ENCODE measurements at regions not wholly inside any gene's neighbourhood (a gene's known extent, or its start where the extent isn't known, plus 50 kb on each side); places are given as distances from the start of the nearest gene placed in this dataset.

DNA sequence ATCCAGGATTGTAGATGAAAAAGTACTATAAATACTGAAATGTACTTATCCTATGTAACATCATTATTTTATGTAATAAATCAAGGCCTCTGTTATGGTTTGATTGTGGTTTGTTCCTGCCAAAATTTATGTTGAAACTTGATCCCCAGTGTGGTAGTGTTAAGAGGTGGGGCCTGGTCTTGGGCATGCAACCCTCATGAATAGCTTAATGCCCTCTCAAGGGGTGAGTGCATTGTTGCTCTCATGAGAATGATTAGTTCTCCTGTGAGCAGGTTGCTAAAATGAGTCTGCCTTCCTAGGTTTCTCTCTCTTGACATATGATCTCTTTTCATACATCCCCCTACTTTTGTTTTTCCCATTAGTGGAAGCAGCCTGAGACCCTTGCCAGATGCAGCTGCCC lies 915.4 kb downstream of the TSN start (continued):
- TF ChIP-seq, protein P1, sequence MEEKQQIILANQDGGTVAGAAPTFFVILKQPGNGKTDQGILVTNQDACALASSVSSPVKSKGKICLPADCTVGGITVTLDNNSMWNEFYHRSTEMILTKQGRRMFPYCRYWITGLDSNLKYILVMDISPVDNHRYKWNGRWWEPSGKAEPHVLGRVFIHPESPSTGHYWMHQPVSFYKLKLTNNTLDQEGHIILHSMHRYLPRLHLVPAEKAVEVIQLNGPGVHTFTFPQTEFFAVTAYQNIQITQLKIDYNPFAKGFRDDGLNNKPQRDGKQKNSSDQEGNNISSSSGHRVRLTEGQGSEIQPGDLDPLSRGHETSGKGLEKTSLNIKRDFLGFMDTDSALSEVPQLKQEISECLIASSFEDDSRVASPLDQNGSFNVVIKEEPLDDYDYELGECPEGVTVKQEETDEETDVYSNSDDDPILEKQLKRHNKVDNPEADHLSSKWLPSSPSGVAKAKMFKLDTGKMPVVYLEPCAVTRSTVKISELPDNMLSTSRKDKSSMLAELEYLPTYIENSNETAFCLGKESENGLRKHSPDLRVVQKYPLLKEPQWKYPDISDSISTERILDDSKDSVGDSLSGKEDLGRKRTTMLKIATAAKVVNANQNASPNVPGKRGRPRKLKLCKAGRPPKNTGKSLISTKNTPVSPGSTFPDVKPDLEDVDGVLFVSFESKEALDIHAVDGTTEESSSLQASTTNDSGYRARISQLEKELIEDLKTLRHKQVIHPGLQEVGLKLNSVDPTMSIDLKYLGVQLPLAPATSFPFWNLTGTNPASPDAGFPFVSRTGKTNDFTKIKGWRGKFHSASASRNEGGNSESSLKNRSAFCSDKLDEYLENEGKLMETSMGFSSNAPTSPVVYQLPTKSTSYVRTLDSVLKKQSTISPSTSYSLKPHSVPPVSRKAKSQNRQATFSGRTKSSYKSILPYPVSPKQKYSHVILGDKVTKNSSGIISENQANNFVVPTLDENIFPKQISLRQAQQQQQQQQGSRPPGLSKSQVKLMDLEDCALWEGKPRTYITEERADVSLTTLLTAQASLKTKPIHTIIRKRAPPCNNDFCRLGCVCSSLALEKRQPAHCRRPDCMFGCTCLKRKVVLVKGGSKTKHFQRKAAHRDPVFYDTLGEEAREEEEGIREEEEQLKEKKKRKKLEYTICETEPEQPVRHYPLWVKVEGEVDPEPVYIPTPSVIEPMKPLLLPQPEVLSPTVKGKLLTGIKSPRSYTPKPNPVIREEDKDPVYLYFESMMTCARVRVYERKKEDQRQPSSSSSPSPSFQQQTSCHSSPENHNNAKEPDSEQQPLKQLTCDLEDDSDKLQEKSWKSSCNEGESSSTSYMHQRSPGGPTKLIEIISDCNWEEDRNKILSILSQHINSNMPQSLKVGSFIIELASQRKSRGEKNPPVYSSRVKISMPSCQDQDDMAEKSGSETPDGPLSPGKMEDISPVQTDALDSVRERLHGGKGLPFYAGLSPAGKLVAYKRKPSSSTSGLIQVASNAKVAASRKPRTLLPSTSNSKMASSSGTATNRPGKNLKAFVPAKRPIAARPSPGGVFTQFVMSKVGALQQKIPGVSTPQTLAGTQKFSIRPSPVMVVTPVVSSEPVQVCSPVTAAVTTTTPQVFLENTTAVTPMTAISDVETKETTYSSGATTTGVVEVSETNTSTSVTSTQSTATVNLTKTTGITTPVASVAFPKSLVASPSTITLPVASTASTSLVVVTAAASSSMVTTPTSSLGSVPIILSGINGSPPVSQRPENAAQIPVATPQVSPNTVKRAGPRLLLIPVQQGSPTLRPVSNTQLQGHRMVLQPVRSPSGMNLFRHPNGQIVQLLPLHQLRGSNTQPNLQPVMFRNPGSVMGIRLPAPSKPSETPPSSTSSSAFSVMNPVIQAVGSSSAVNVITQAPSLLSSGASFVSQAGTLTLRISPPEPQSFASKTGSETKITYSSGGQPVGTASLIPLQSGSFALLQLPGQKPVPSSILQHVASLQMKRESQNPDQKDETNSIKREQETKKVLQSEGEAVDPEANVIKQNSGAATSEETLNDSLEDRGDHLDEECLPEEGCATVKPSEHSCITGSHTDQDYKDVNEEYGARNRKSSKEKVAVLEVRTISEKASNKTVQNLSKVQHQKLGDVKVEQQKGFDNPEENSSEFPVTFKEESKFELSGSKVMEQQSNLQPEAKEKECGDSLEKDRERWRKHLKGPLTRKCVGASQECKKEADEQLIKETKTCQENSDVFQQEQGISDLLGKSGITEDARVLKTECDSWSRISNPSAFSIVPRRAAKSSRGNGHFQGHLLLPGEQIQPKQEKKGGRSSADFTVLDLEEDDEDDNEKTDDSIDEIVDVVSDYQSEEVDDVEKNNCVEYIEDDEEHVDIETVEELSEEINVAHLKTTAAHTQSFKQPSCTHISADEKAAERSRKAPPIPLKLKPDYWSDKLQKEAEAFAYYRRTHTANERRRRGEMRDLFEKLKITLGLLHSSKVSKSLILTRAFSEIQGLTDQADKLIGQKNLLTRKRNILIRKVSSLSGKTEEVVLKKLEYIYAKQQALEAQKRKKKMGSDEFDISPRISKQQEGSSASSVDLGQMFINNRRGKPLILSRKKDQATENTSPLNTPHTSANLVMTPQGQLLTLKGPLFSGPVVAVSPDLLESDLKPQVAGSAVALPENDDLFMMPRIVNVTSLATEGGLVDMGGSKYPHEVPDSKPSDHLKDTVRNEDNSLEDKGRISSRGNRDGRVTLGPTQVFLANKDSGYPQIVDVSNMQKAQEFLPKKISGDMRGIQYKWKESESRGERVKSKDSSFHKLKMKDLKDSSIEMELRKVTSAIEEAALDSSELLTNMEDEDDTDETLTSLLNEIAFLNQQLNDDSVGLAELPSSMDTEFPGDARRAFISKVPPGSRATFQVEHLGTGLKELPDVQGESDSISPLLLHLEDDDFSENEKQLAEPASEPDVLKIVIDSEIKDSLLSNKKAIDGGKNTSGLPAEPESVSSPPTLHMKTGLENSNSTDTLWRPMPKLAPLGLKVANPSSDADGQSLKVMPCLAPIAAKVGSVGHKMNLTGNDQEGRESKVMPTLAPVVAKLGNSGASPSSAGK (IDR thresholded peaks at IDR 0.05): no peak
- no peak for TF ChIP-seq ATF7 (IDR thresholded peaks at IDR 0.05)
- TF ChIP-seq SNIP1 (IDR thresholded peaks at IDR 0.05; ENCODE audit: low read depth): no peak
- TF ChIP-seq RUNX1 (IDR thresholded peaks at IDR 0.05; ENCODE audit: low read depth): no peak
- TF ChIP-seq, protein P2, sequence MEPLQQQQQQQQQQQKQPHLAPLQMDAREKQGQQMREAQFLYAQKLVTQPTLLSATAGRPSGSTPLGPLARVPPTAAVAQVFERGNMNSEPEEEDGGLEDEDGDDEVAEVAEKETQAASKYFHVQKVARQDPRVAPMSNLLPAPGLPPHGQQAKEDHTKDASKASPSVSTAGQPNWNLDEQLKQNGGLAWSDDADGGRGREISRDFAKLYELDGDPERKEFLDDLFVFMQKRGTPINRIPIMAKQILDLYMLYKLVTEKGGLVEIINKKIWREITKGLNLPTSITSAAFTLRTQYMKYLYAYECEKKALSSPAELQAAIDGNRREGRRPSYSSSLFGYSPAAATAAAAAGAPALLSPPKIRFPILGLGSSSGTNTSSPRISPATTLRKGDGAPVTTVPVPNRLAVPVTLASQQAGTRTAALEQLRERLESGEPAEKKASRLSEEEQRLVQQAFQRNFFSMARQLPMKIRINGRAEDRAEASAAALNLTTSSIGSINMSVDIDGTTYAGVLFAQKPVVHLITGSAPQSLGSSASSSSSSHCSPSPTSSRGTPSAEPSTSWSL (CRISPR knock-in tag; IDR thresholded peaks at IDR 0.05; ENCODE audit: borderline replicate concordance): no peak
- TF ChIP-seq ZNF785 (CRISPR knock-in tag; IDR thresholded peaks at IDR 0.05): no peak
- no peak for TF ChIP-seq ZNF695 (CRISPR knock-in tag; IDR thresholded peaks at IDR 0.05)
- no peak for TF ChIP-seq BDP1 (IDR thresholded peaks at IDR 0.05; ENCODE audit: insufficient read depth, insufficient read length)
- TF ChIP-seq SMARCC2 (IDR thresholded peaks at IDR 0.05; ENCODE audit: low read depth): no peak
- TF ChIP-seq SMARCE1 (IDR thresholded peaks at IDR 0.05): no peak
